OCI-M2 (cell line): ENCODE measurements at regions not wholly inside any gene's neighbourhood (a gene's known extent, or its start where the extent isn't known, plus 50 kb on each side); places are given as distances from the start of the nearest gene placed in this dataset.
"Not testable (repeated sequence)": the region's sequence is repeated elsewhere in the genome, so short reads cannot be mapped to it uniquely, and the experiment has no call there.

Experiments used
- DNase-seq: peaks from one replicate; lab custom pipeline; 2025; ENCODE audit not compliant: unreplicated experiment; lab: John Stamatoyannopoulos, UW

GRCh38 chr17:34054495-34054894 is 200.6 kb upstream of the CCL2 start:
- DNase-seq: no peak

GRCh38 chr17:34055606-34056005 is 199.5 kb upstream of the CCL2 start:
- DNase-seq: no peak

- DNase-seq: no peak
These were observed 195.5 kb upstream of the CCL2 start for GRCh38 chr17:34059423-34060220.

- DNase-seq: no peak
These were observed 188.6 kb upstream of the CCL2 start for GRCh38 chr17:34066528-34066927.

GRCh38 chr17:34067011-34067410 is 188.1 kb upstream of the CCL2 start:
- no peak for DNase-seq

- DNase-seq: no peak
These were observed 186.5 kb upstream of the CCL2 start for GRCh38 chr17:34068571-34068970.

GRCh38 chr17:34070712-34071111 is 184.4 kb upstream of the CCL2 start:
- DNase-seq: no peak

- no peak for DNase-seq
These were observed 183.1 kb upstream of the CCL2 start for GRCh38 chr17:34071886-34072420.

GRCh38 chr17:34075076-34075475 is 180.0 kb upstream of the CCL2 start:
- DNase-seq: no peak

- DNase-seq: no peak
These were observed 178.1 kb upstream of the CCL2 start for GRCh38 chr17:34076743-34077631.

GRCh38 chr17:34081269-34081668 is 173.8 kb upstream of the CCL2 start:
- DNase-seq: no peak

- no peak for DNase-seq
These were observed 172.7 kb upstream of the CCL2 start for GRCh38 chr17:34082404-34082803.

- DNase-seq: not testable (repeated sequence)
These were observed 166.0 kb upstream of the CCL2 start for GRCh38 chr17:34089042-34089441.

GRCh38 chr17:34090593-34090992 is 164.5 kb upstream of the CCL2 start:
- no peak for DNase-seq

GRCh38 chr17:34091975-34092374 is 163.1 kb upstream of the CCL2 start:
- DNase-seq: no peak

GRCh38 chr17:34095106-34095505 is 160.0 kb upstream of the CCL2 start:
- DNase-seq: no peak

GRCh38 chr17:34098699-34099098 is 156.4 kb upstream of the CCL2 start:
- DNase-seq: no peak

- no peak for DNase-seq
These were observed 155.1 kb upstream of the CCL2 start for GRCh38 chr17:34099859-34100515.

- DNase-seq: no peak
These were observed 148.1 kb upstream of the CCL2 start for GRCh38 chr17:34107019-34107418.

GRCh38 chr17:34110315-34110714 is 144.8 kb upstream of the CCL2 start:
- no peak for DNase-seq

GRCh38 chr17:34113089-34113488 is 142.0 kb upstream of the CCL2 start:
- DNase-seq: no peak
